GM21390 (cell line): ENCODE measurements at regions not wholly inside any gene's neighbourhood (a gene's known extent, or its start where the extent isn't known, plus 50 kb on each side); places are given as distances from the start of the nearest gene placed in this dataset.
"Not testable (repeated sequence)": the region's sequence is repeated elsewhere in the genome, so short reads cannot be mapped to it uniquely, and the experiment has no call there.

Experiments used
- ATAC-seq: cut with Tn5 transposase; IDR thresholded peaks from one replicate; pipeline ENCODE4 v1.9.1; 2021; ENCODE audit not compliant: unreplicated experiment

- no peak for ATAC-seq
Observed at GRCh38 chr5:168110870-168111832, 180.3 kb upstream of the WWC1 start.

- peak; percentile 88 for ATAC-seq
Observed at GRCh38 chr5:168114444-168115017, 176.9 kb upstream of the WWC1 start.

- ATAC-seq = no peak
Observed at GRCh38 chr5:168117469-168117868, 174.0 kb upstream of the WWC1 start.

- no peak for ATAC-seq
Observed at GRCh38 chr5:168118042-168118668, 173.3 kb upstream of the WWC1 start.

- no peak for ATAC-seq
Observed at GRCh38 chr5:168120401-168121137, 170.9 kb upstream of the WWC1 start.

GRCh38 chr5:168121138-168121494 is 170.3 kb upstream of the WWC1 start:
- ATAC-seq = no peak

GRCh38 chr5:168123631-168124528 is 167.6 kb upstream of the WWC1 start:
- ATAC-seq = peak; percentile 87

GRCh38 chr5:168125445-168126199 is 165.8 kb upstream of the WWC1 start:
- ATAC-seq = no peak

GRCh38 chr5:168126606-168127005 is 164.8 kb upstream of the WWC1 start:
- ATAC-seq = no peak

GRCh38 chr5:168128111-168128510 is 163.3 kb upstream of the WWC1 start:
- no peak for ATAC-seq

- ATAC-seq = no peak
Observed at GRCh38 chr5:168128557-168128956, 162.9 kb upstream of the WWC1 start.

- no peak for ATAC-seq
Observed at GRCh38 chr5:168131519-168131918, 159.9 kb upstream of the WWC1 start.

- no peak for ATAC-seq
Observed at GRCh38 chr5:168132241-168132641, 159.2 kb upstream of the WWC1 start.

- ATAC-seq = peak; percentile 96
Observed at GRCh38 chr5:168135897-168136296, 155.5 kb upstream of the WWC1 start.

GRCh38 chr5:168136340-168136739 is 155.1 kb upstream of the WWC1 start:
- peak; percentile 18 for ATAC-seq

- peak; percentile 42 for ATAC-seq
Observed at GRCh38 chr5:168137265-168137664, 154.2 kb upstream of the WWC1 start.

- ATAC-seq = no peak
Observed at GRCh38 chr5:168140241-168140640, 151.2 kb upstream of the WWC1 start.

GRCh38 chr5:168142402-168142801 is 149.0 kb upstream of the WWC1 start:
- ATAC-seq = no peak

- ATAC-seq = not testable (repeated sequence)
Observed at GRCh38 chr5:168143521-168143920, 147.9 kb upstream of the WWC1 start.

GRCh38 chr5:168147106-168147505 is 144.3 kb upstream of the WWC1 start:
- no peak for ATAC-seq
